Karpas-422 (cell line): ENCODE measurements at regions not wholly inside any gene's neighbourhood (a gene's known extent, or its start where the extent isn't known, plus 50 kb on each side); places are given as distances from the start of the nearest gene placed in this dataset.
"Not testable (repeated sequence)": the region's sequence is repeated elsewhere in the genome, so short reads cannot be mapped to it uniquely, and the experiment has no call there.

ENCODE experiments used
- DNase-seq: peaks from one replicate; pipeline ENCODE4 v3.0.0-alpha.2; 2015
- H2AFZ ChIP-seq: fragments of 200-600 bp; sonication (generic); 2 replicates; pipeline ENCODE4 v1.6.1; 2014; ENCODE audit warnings: antibody characterized with exemption, low read length, mixed read lengths
- H3K27ac ChIP-seq: fragments of 200-600 bp; sonication (generic); 2 replicates; pipeline ENCODE4 v1.5.1; 2014; ENCODE audit warnings: mild to moderate bottlenecking, low read length, moderate library complexity
- H3K27me3 ChIP-seq: fragments of 200-600 bp; sonication (generic); 2 replicates; pipeline ENCODE4 v1.6.1; 2014; ENCODE audit warnings: low read length, mixed read lengths
- H3K36me3 ChIP-seq: fragments of 200-600 bp; sonication (generic); 2 replicates; pipeline ENCODE4 v1.6.1; 2014; ENCODE audit warnings: low read length, mixed read lengths; ENCODE audit not compliant: insufficient read depth
- H3K4me1 ChIP-seq: fragments of 200-600 bp; sonication (generic); 2 replicates; pipeline ENCODE4 v1.6.1; 2014; ENCODE audit warnings: mild to moderate bottlenecking, low read length, mixed read lengths
- H3K4me2 ChIP-seq: fragments of 200-600 bp; sonication (generic); 2 replicates; pipeline ENCODE4 v1.6.1; 2014; ENCODE audit warnings: low read length, low read depth, mild to moderate bottlenecking; ENCODE audit not compliant: poor library complexity, severe bottlenecking
- H3K4me3 ChIP-seq: fragments of 200-600 bp; sonication (generic); 2 replicates; pipeline ENCODE4 v1.5.1; 2014; ENCODE audit warnings: mild to moderate bottlenecking, antibody characterized with exemption, low read length, mixed read lengths
- H3K79me2 ChIP-seq: fragments of 200-600 bp; sonication (generic); 2 replicates; pipeline ENCODE4 v1.6.1; 2014; ENCODE audit warnings: mild to moderate bottlenecking, low read length, mixed read lengths
- H3K9ac ChIP-seq: fragments of 200-600 bp; sonication (generic); 2 replicates; pipeline ENCODE4 v1.6.0; 2014; ENCODE audit warnings: low read length
- H3K9me2 ChIP-seq: fragments of 200-600 bp; sonication (generic), shearing (Covaris generic); replicated peaks from 2 replicates; pipeline ENCODE4 v1.6.0; 2014; ENCODE audit warnings: mild to moderate bottlenecking, low read length, moderate library complexity; ENCODE audit not compliant: insufficient read depth
- H3K9me3 ChIP-seq: fragments of 300-700, 200-600 bp; sonication (generic); 2 replicates; pipeline ENCODE4 v1.6.1; 2014; ENCODE audit warnings: low read length, mixed read lengths
- H4K20me1 ChIP-seq: fragments of 200-600 bp; sonication (generic); 2 replicates; pipeline ENCODE4 v1.6.1; 2014; ENCODE audit warnings: mild to moderate bottlenecking, antibody characterized with exemption, low read length, low read depth; ENCODE audit not compliant: insufficient read depth

GRCh38 chr17:72572604-72573491 is 452.0 kb downstream of the SOX9 start:
- Histone ChIP-seq H3K36me3 (no peaks in the 10 kb centered on the region), H4K20me1 (no peaks in the 10 kb centered on the region), H3K4me3 (no peak overlapping the region), H2AFZ (no peak overlapping the region), H3K9me2 (no peaks in the 10 kb centered on the region), H3K4me2 (no peak overlapping the region), H3K27ac (no peak overlapping the region), H3K79me2 (no peaks in the 10 kb centered on the region), H3K4me1 (peaks cover 7% of the 10 kb centered on the region), H3K9me3 (no peaks in the 10 kb centered on the region), H3K9ac (no peak overlapping the region), H3K27me3 (no peaks in the 10 kb centered on the region)
- DNase-seq: no peak

GRCh38 chr17:72573492-72573801 is 452.6 kb downstream of the SOX9 start:
- not testable (repeated sequence) for H2AFZ ChIP-seq, H3K4me1 ChIP-seq, H3K4me2 ChIP-seq, H4K20me1 ChIP-seq, H3K4me3 ChIP-seq, H3K27ac ChIP-seq, H3K79me2 ChIP-seq, H3K9ac ChIP-seq, H3K27me3 ChIP-seq, H3K9me3 ChIP-seq, H3K9me2 ChIP-seq, H3K36me3 ChIP-seq, DNase-seq

GRCh38 chr17:72574675-72575510 is 454.1 kb downstream of the SOX9 start:
- H4K20me1 ChIP-seq: no peaks in the 10 kb centered on the region
- H3K4me2 ChIP-seq: no peak overlapping the region
- DNase-seq: no peak
- H2AFZ ChIP-seq: no peak overlapping the region
- H3K36me3 ChIP-seq: no peaks in the 10 kb centered on the region
- no peak overlapping the region for H3K4me3 ChIP-seq
- no peaks in the 10 kb centered on the region for H3K27me3 ChIP-seq
- H3K79me2 ChIP-seq: no peaks in the 10 kb centered on the region
- H3K27ac ChIP-seq: no peak overlapping the region
- H3K9ac ChIP-seq: no peak overlapping the region
- no peaks in the 10 kb centered on the region for H3K4me1 ChIP-seq
- no peaks in the 10 kb centered on the region for H3K9me2 ChIP-seq
- no peaks in the 10 kb centered on the region for H3K9me3 ChIP-seq

GRCh38 chr17:72575542-72576233 is 454.9 kb downstream of the SOX9 start:
- H3K4me1 ChIP-seq: no peaks in the 10 kb centered on the region
- no peaks in the 10 kb centered on the region for H3K36me3 ChIP-seq
- H3K27me3 ChIP-seq: no peaks in the 10 kb centered on the region

GRCh38 chr17:72576289-72576759 is 455.5 kb downstream of the SOX9 start:
- Histone ChIP-seq H3K79me2 (no peaks in the 10 kb centered on the region), H3K36me3 (no peaks in the 10 kb centered on the region), H3K27ac (no peak overlapping the region), H3K27me3 (no peaks in the 10 kb centered on the region), H3K4me1 (no peaks in the 10 kb centered on the region), H3K4me2 (no peak overlapping the region), H3K9me2 (no peaks in the 10 kb centered on the region), H3K9ac (no peak overlapping the region), H3K9me3 (no peaks in the 10 kb centered on the region), H2AFZ (no peak overlapping the region), H4K20me1 (no peaks in the 10 kb centered on the region), H3K4me3 (no peak overlapping the region)
- DNase-seq: no peak

More at GRCh38 chr17:72575542-72576233, 454.9 kb downstream of the SOX9 start:
- H3K4me2 ChIP-seq: no peak overlapping the region
- no peaks in the 10 kb centered on the region for H4K20me1 ChIP-seq
- no peaks in the 10 kb centered on the region for H3K79me2 ChIP-seq
- no peak overlapping the region for H3K27ac ChIP-seq
- no peaks in the 10 kb centered on the region for H3K9me2 ChIP-seq
- no peaks in the 10 kb centered on the region for H3K9me3 ChIP-seq
- no peak overlapping the region for H2AFZ ChIP-seq
- DNase-seq: no peak
- H3K4me3 ChIP-seq: no peak overlapping the region
- H3K9ac ChIP-seq: no peak overlapping the region

- Histone ChIP-seq H3K4me1 (no peaks in the 10 kb centered on the region), H3K4me2 (no peak overlapping the region), H4K20me1 (no peaks in the 10 kb centered on the region), H3K79me2 (no peaks in the 10 kb centered on the region), H3K9me3 (no peaks in the 10 kb centered on the region), H2AFZ (no peak overlapping the region), H3K9me2 (no peaks in the 10 kb centered on the region), H3K36me3 (no peaks in the 10 kb centered on the region), H3K9ac (no peak overlapping the region), H3K27me3 (no peaks in the 10 kb centered on the region), H3K4me3 (no peak overlapping the region), H3K27ac (no peak overlapping the region)
- DNase-seq: no peak
Observed at GRCh38 chr17:72578817-72579470, 458.1 kb downstream of the SOX9 start.

- Histone ChIP-seq H2AFZ (no peak overlapping the region), H4K20me1 (no peaks in the 10 kb centered on the region), H3K9me2 (no peaks in the 10 kb centered on the region), H3K9ac (no peak overlapping the region), H3K27ac (no peak overlapping the region), H3K4me2 (no peak overlapping the region), H3K27me3 (no peaks in the 10 kb centered on the region), H3K4me1 (no peaks in the 10 kb centered on the region), H3K36me3 (no peaks in the 10 kb centered on the region), H3K4me3 (no peak overlapping the region), H3K79me2 (no peaks in the 10 kb centered on the region), H3K9me3 (no peaks in the 10 kb centered on the region)
- no peak for DNase-seq
Observed at GRCh38 chr17:72579990-72580320, 459.1 kb downstream of the SOX9 start.
